AG04450 (cell line): ENCODE measurements at regions not wholly inside any gene's neighbourhood (a gene's known extent, or its start where the extent isn't known, plus 50 kb on each side); places are given as distances from the start of the nearest gene placed in this dataset.

Experiments
- CTCF ChIA-PET: fragments of 300-600, 350-600 bp; formaldehyde crosslinking; extraction: SDS; loops from one replicate; lab custom pipeline; 2022; ENCODE audit warnings: antibody characterized with exemption, inconsistent platforms; lab: Charles Lee
- POLR2A ChIA-PET: fragments of 350-600 bp; formaldehyde crosslinking; extraction: SDS; loops from one replicate; lab custom pipeline; 2021; ENCODE audit warnings: antibody characterized with exemption, inconsistent platforms; lab: Yijun Ruan, JAX
- DNase-seq: peaks from one replicate; pipeline ENCODE4 v3.0.0-alpha.2; 2011; ENCODE audit warnings: low read depth, low spot score
- H3K27ac ChIP-seq: one replicate; pipeline ENCODE4 v1.5.1; 2012; ENCODE audit warnings: low read depth, low read length, control low read depth
- H3K27me3 ChIP-seq: one replicate; pipeline ENCODE4 v1.6.0; 2012; ENCODE audit warnings: low read length; ENCODE audit not compliant: control insufficient read depth, insufficient read depth
- H3K4me3 ChIP-seq: 2 replicates; pipeline ENCODE4 v1.5.1; 2011; ENCODE audit warnings: mild to moderate bottlenecking, low read depth, low read length, control low read depth
- H3K9me3 ChIP-seq: 2 replicates; pipeline ENCODE4 v1.5.1; 2012; ENCODE audit warnings: low read length; ENCODE audit not compliant: control insufficient read depth, insufficient read depth
- TF ChIP-seq, protein P1 (sequence below): IDR thresholded peaks from 2 replicates; pipeline ENCODE4 v1.5.1; 2011; ENCODE audit warnings: low read depth, low read length, control low read depth, inconsistent platforms

DNA sequence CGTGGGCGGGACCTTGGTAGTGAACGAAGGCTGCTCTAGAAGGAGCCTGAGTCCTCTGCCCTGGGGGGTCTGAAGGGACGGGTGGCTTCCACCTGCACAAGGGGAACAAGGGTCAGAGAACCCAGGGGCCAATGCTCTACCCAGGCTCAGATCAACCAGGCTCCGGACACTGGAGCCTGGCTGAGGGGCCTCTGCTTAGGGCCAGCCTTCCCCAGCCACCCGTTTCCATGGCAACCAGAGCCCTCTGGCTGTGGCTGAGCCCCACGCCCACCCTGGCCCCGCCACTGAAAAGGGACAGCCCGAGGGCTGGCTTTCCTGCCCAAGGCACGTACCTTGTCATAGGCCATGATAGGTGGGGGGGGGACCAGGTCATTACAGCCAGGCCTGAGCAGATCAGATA is 724.6 kb downstream of the PTPRU start:
- no peak overlapping the region for H3K4me3 ChIP-seq
- H3K27ac ChIP-seq: no peak overlapping the region
- peaks cover 13% of the 10 kb centered on the region for H3K27me3 ChIP-seq
- POLR2A ChIA-PET: no interaction called here
- no peaks in the 10 kb centered on the region for H3K9me3 ChIP-seq
- CTCF ChIA-PET: no interaction called here
- DNase-seq: no peak
- TF ChIP-seq, protein P1, sequence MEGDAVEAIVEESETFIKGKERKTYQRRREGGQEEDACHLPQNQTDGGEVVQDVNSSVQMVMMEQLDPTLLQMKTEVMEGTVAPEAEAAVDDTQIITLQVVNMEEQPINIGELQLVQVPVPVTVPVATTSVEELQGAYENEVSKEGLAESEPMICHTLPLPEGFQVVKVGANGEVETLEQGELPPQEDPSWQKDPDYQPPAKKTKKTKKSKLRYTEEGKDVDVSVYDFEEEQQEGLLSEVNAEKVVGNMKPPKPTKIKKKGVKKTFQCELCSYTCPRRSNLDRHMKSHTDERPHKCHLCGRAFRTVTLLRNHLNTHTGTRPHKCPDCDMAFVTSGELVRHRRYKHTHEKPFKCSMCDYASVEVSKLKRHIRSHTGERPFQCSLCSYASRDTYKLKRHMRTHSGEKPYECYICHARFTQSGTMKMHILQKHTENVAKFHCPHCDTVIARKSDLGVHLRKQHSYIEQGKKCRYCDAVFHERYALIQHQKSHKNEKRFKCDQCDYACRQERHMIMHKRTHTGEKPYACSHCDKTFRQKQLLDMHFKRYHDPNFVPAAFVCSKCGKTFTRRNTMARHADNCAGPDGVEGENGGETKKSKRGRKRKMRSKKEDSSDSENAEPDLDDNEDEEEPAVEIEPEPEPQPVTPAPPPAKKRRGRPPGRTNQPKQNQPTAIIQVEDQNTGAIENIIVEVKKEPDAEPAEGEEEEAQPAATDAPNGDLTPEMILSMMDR: no peak

DNA sequence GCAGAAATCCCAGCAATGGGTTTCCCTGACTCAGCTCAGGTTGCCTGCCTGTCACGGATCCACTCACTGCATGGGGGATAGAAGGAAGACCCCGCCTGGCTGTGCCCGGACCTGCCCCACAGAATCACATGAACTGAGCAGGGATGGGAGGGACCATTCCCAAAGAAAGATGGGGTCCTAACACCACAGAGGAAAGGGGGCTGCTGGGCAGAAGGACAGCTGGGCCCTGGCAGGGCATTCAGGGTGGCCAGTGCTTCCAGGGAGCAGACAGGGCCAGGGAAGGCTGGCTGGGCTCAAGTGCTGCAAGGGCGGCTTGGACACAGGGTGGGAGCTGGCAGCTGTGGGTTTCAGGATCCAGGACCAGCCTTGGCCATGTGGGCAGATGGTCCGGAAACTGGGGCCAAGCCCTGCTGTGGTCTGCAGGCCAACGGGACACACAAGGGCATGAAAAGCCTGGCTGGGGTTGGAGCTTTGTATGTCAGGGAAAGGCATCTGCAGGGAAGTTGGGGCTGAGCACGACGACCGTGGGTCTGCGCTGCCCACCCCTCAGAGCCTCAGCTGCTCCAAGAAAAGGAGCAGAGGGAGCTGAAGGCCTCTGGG is 723.9 kb downstream of the PTPRU start:
- H3K27me3 ChIP-seq: peaks cover 8% of the 10 kb centered on the region
- POLR2A ChIA-PET: no interaction called here
- H3K27ac ChIP-seq: no peak overlapping the region
- TF ChIP-seq, protein P1: no peak
- H3K4me3 ChIP-seq: no peak overlapping the region
- no peaks in the 10 kb centered on the region for H3K9me3 ChIP-seq
- DNase-seq: no peak
- CTCF ChIA-PET: no interaction called here

DNA sequence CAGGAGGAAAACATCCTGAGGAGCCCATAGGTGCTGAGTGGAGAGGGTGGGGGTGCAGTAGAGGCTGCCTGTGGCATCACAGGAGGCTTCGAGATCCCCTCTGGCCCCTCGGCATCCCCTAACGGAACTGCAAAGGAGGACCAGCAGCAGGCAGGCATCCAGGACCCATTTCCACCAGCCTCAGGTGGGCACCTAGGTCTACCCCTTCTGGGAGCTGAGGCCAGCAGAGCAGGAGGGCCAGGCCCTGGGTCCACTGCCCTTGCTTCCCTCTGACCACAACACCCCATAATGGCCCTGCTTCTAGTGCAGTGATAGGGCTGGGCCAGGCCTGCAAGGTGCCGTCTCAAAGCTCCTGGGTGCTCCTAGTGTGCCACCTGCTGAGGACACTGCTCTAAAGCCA is 723.0 kb downstream of the PTPRU start:
- ChIA-PET CTCF (no interaction called here), POLR2A (no interaction called here)
- Histone ChIP-seq H3K27me3 (peaks cover 8% of the 10 kb centered on the region), H3K9me3 (no peaks in the 10 kb centered on the region), H3K4me3 (no peak overlapping the region), H3K27ac (no peak overlapping the region)
- DNase-seq: no peak
- TF ChIP-seq, protein P1: no peak

DNA sequence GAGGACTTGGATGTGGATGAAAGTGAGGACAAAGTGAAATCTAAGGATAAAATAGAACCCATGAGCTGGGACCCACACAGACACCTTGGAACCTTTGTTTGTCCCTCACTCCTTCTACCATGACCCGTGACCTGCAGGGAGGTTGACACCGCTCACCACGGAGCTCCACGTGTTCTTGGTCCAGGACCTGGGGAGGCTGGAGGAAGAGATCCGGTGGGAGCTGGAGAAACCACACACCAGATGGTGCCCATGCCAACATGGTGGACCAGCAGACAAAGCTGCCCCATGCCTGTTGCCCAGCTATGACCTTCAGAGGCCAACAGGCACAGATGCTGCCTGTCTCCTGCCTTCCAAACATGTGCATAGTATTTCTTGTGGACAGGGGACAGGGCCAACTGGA is 721.9 kb downstream of the PTPRU start:
- CTCF ChIA-PET: interaction anchor here (1.2 kb wide), 1 partner anchor 422 kb away, joined by 3 read pairs; no protein-coding TSS in a partner anchor
- DNase-seq: no peak

DNA sequence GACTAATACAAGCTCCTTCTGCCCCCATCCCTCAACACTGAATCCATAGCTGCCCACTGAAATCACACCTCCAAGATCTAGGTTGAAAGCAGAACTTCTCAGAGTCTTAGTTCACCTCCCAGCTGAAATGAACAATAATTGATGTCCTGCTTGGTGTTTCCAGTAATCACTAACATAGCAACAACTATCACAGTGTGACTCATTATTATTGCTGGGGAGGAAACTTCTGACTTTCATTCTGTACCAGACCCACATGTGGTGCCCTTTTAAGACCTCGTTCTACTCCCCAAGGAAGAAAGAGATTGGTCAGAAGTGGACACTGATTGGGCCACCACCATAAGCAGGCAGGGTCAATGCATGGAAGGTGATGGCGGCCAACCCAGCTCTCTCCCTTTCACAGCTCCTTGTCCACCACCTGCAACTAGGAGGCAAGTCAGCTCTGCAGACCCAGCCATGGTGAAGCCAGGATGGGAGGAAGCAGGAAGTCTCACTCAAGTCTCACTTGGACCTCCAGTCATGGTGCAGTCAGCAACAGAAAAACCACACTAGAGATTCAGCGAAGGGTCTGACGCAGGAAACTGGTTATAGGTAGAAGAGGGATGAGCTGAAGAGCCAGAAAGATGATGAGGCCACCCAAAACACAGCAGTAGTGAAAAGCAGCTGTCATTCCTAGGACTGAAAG is 720.2 kb downstream of the PTPRU start:
- TF ChIP-seq, protein P1: no peak
- no peak overlapping the region for H3K4me3 ChIP-seq
- ChIA-PET POLR2A (no interaction called here), CTCF (no interaction called here)
- DNase-seq: no peak
- H3K9me3 ChIP-seq: no peaks in the 10 kb centered on the region
- no peak overlapping the region for H3K27ac ChIP-seq
- H3K27me3 ChIP-seq: peaks cover 5% of the 10 kb centered on the region

More for the DNA sequence above, 721.9 kb downstream of the PTPRU start:
- H3K27ac ChIP-seq: no peak overlapping the region
- no peaks in the 10 kb centered on the region for H3K9me3 ChIP-seq
- H3K4me3 ChIP-seq: no peak overlapping the region
- TF ChIP-seq, protein P1: no peak
- POLR2A ChIA-PET: no interaction called here
- peaks cover 8% of the 10 kb centered on the region for H3K27me3 ChIP-seq
